Adrenal gland (tissue), 9 donors: ENCODE measurements at regions not wholly inside any gene's neighbourhood (a gene's known extent, or its start where the extent isn't known, plus 50 kb on each side); places are given as distances from the start of the nearest gene placed in this dataset.

Experiments used
- DNase-seq, 7 donors: peaks; one replicate each; pipeline ENCODE4 v3.0.0-alpha.2; 2019 to 2020
- H3K27ac ChIP-seq, 5 donors: fragments of 200-600 bp; sonication (generic) in 4 of 5; 1 replicate in 3 of 5; 2 replicates in 2 of 5; pipeline versions ENCODE4 v1.5.1 to v1.8.0; 2016 to 2020; ENCODE audit warnings: mild to moderate bottlenecking in 1 of 5
- H3K27me3 ChIP-seq: fragments of 200-600 bp; 2 replicates; pipeline ENCODE4 v1.8.0; 2021
- H3K36me3 ChIP-seq, 2 donors: fragments of 200-600 bp; replicated peaks in 1 of 2; 1 replicate in 1 of 2; 2 replicates in 1 of 2; pipeline versions ENCODE4 v1.5.1 to v1.8.0; 2018 to 2022
- H3K4me1 ChIP-seq, 2 donors: fragments of 200-600 bp; replicated peaks in 1 of 2; 1 replicate in 1 of 2; 2 replicates in 1 of 2; pipeline versions ENCODE4 v1.5.1 to v1.8.0; 2018 to 2021
- H3K4me3 ChIP-seq, 4 donors: fragments of 200-600 bp; sonication (generic) in 3 of 4; one replicate each; pipeline ENCODE4 v1.5.1; 2016 to 2018
- H3K9me3 ChIP-seq, 3 donors: fragments of 200-600 bp; sonication (generic) in 1 of 3; replicated peaks in 1 of 3; 1 replicate in 2 of 3; 2 replicates in 1 of 3; pipeline versions ENCODE4 v1.5.1 to v1.8.0; 2016 to 2021
- CTCF ChIP-seq, 6 experiments: fragments of 450-650 bp in 4 of 6; fragments of 200-600 bp in 2 of 6; sonication (generic) in 1 of 6; IDR thresholded peaks; 1 replicate in 5 of 6; 2 replicates in 1 of 6; pipeline versions ENCODE4 v1.5.1 to v1.8.0; 2016 to 2021; ENCODE audit warnings: antibody characterized with exemption in 6 of 6, mild to moderate bottlenecking in 2 of 6, moderate library complexity in 1 of 6
- POLR2A ChIP-seq, 2 donors: fragments of 450-650 bp; IDR thresholded peaks; one replicate each; pipeline ENCODE4 v1.6.1; 2017; ENCODE audit warnings: antibody characterized with exemption in 2 of 2, mild to moderate bottlenecking in 2 of 2, moderate library complexity in 1 of 2
- WGBS, 4 donors: extraction: QIAGEN DNeasy Blood & Tissue Kit in 2 of 4; methylation state at CpG; one replicate each; pipeline versions ENCODE4 v1.1.5 to v1.1.7; 2013 to 2017; 5-methylcytosine and 5-hydroxymethylcytosine counted together
- intact Hi-C, 2 donors: fragments of 100-400 bp; cut with DNase I; formaldehyde crosslinking; loops; one replicate each; pipeline versions ENCODE4 v1.14.1 to v1.15.0; 2022 to 2023
- donor health status: healthy with polysubstance abuse.
- donor health status: Bipolar disorder and iron deficiency.
- donor health status: DM: yes; HTN: yes; CAD: no.
- donor health status: DM: no; HTN: no; CAD: no.
- donor health status: DM: no; HTN: no; CAD: no.

- no peaks in the 10 kb centered on the region for H3K36me3 ChIP-seq
- WGBS, 4 donors = 63 to 83% (median 78%) methylated on average over 3 of the region's 3 CpGs
- DNase-seq = no peak
- TF ChIP-seq POLR2A (IDR thresholded peaks at IDR 0.05) (no peak), CTCF (IDR thresholded peaks at IDR 0.05) (no peak)
- H3K27ac ChIP-seq = no peak overlapping the region
- H3K4me3 ChIP-seq = no peak overlapping the region
- H3K4me1 ChIP-seq = no peaks in the 10 kb centered on the region
- H3K9me3 ChIP-seq = no peaks in the 10 kb centered on the region
- no peaks in the 10 kb centered on the region for H3K27me3 ChIP-seq
- intact Hi-C loops = no loop called here
Observed at GRCh38 chr1:56188221-56188620, 391.1 kb downstream of the PLPP3 start.

DNA sequence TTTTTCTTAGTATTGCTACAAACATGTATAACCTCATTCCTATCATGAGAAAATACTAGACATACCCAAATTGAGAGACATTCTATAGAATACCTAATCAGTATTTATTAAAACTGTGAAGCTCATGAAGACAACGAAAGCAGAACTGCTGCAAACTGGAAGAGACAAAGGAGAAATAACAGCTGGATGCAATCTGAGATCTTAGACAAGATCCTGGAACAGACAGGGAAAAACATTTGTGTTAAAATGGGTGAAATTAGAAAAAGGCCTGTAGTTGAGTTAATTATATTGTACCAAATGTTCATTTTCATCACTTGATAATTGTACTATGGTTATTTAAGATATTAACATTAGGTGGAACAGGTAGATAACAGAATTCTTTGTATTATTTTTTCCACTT, 392.0 kb downstream of the PLPP3 start:
- Histone ChIP-seq H3K27me3 (no peaks in the 10 kb centered on the region), H3K4me3 (no peak overlapping the region), H3K36me3 (no peaks in the 10 kb centered on the region), H3K9me3 (no peaks in the 10 kb centered on the region), H3K4me1 (no peaks in the 10 kb centered on the region), H3K27ac (no peak overlapping the region)
- DNase-seq = no peak
- intact Hi-C loops = no loop called here
- 62 to 72% (median 66%) methylated on average over 1 of the region's 1 CpG for WGBS, 4 donors
- no peak for TF ChIP-seq CTCF (IDR thresholded peaks at IDR 0.05)

DNA sequence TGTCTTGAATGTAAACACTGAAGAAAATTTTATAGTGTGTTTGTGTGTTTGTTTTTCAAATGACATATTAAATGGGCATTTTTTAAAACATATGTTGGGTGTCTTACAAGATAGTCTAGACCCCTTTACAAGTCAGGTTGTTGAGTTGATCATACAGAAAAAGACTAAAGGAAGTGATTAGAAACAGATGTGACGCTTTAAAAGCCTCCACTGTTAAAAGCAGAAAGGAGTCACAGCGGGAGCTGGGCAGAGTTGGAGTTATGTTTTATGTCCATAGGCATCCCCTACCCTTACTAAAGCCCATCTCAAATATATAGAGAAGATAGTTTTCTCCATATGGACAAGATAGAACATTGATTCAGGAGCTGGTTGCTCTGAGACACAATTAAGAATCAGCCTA, 393.9 kb downstream of the PLPP3 start:
- Histone ChIP-seq H3K27me3 (no peaks in the 10 kb centered on the region), H3K4me3 (no peak overlapping the region), H3K4me1 (no peaks in the 10 kb centered on the region), H3K9me3 (no peaks in the 10 kb centered on the region), H3K27ac (no peak overlapping the region), H3K36me3 (no peaks in the 10 kb centered on the region)
- DNase-seq = no peak
- WGBS, 4 donors = 90 to 98% (median 96%) methylated on average over 2 of the region's 2 CpGs
- no peak for TF ChIP-seq CTCF (IDR thresholded peaks at IDR 0.05)
- TF ChIP-seq POLR2A (IDR thresholded peaks at IDR 0.05) = no peak
- intact Hi-C loops = no loop called here

DNA sequence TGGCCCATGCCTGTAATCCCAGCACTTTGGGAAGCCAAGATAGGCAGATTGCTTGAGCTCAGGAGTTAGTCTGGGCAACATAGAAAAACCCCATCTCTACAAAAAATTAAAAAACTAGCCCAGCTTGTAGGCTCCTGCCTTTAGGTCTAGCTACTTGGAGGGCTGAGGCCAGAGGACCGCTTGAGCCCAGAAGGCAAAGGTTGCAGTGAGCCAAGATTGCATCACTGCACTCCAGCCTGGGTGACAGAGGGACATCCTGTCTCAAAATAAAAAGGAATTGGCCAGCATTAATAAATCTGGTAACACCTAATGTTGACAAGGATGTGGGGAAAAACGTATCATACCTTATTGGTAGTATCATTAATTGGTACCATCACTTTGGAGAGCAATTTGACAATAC, 396.2 kb downstream of the PLPP3 start:
- intact Hi-C loops = no loop called here

More for the DNA sequence above, 396.2 kb downstream of the PLPP3 start:
- no peaks in the 10 kb centered on the region for H3K36me3 ChIP-seq
- H3K27me3 ChIP-seq = no peaks in the 10 kb centered on the region
- H3K4me1 ChIP-seq = no peaks in the 10 kb centered on the region
- TF ChIP-seq POLR2A (IDR thresholded peaks at IDR 0.05) (no peak), CTCF (IDR thresholded peaks at IDR 0.05) (no peak)
- DNase-seq = no peak
- 72 to 88% (median 78%) methylated on average over 2 of the region's 2 CpGs for WGBS, 4 donors
- H3K9me3 ChIP-seq = no peaks in the 10 kb centered on the region
- no peak overlapping the region for H3K4me3 ChIP-seq
- no peak overlapping the region for H3K27ac ChIP-seq
